ENCODE measurements at regions not wholly inside any gene's neighbourhood (a gene's known extent, or its start where the extent isn't known, plus 50 kb on each side); places are given as distances from the start of the nearest gene placed in this dataset.
A peak's percentile ranks its signal among the peaks of the same experiment; 100 is the strongest.

GRCh38 chr10:28250782-28251181 is 52.1 kb downstream of the MPP7 start:
- no peak for DNase-seq

GRCh38 chr10:28250358-28250757 is 52.5 kb downstream of the MPP7 start:
- DNase-seq, result no peak

GRCh38 chr10:28249512-28249911 is 53.4 kb downstream of the MPP7 start:
- no peak for DNase-seq

GRCh38 chr10:28248092-28248491 is 54.8 kb downstream of the MPP7 start:
- DNase-seq, result no peak

- no peak for DNase-seq
These were observed 56.8 kb downstream of the MPP7 start for GRCh38 chr10:28246023-28246422.

GRCh38 chr10:28243923-28244322 is 58.9 kb downstream of the MPP7 start:
- no peak for DNase-seq

- DNase-seq, result no peak
These were observed 60.2 kb downstream of the MPP7 start for GRCh38 chr10:28242555-28243204.

- DNase-seq, result peak; percentile 37 to 48
These were observed 61.0 kb downstream of the MPP7 start for GRCh38 chr10:28241741-28242399.

GRCh38 chr10:28240400-28240799 is 62.5 kb downstream of the MPP7 start:
- DNase-seq, result no peak

GRCh38 chr10:28236591-28236990 is 66.3 kb downstream of the MPP7 start:
- no peak for DNase-seq

GRCh38 chr10:28220811-28221210 is 82.1 kb downstream of the MPP7 start:
- DNase-seq, result no peak

- DNase-seq, result no peak
These were observed 83.6 kb downstream of the MPP7 start for GRCh38 chr10:28219251-28219650.

GRCh38 chr10:28217848-28218247 is 85.0 kb downstream of the MPP7 start:
- no peak for DNase-seq

- DNase-seq, result no peak
These were observed 86.9 kb downstream of the MPP7 start for GRCh38 chr10:28215930-28216329.

- no peak for DNase-seq
These were observed 88.6 kb downstream of the MPP7 start for GRCh38 chr10:28214219-28214618.

- DNase-seq, result no peak
These were observed 91.1 kb downstream of the MPP7 start for GRCh38 chr10:28211759-28212158.

GRCh38 chr10:28207799-28208198 is 95.1 kb downstream of the MPP7 start:
- no peak for DNase-seq

GRCh38 chr10:28202941-28203352 is 99.9 kb downstream of the MPP7 start:
- DNase-seq, result no peak

GRCh38 chr10:28201410-28202400 is 101.2 kb downstream of the MPP7 start:
- no peak for DNase-seq

- DNase-seq, result no peak
These were observed 102.1 kb downstream of the MPP7 start for GRCh38 chr10:28200775-28201174.

- DNase-seq, result no peak
These were observed 102.9 kb downstream of the MPP7 start for GRCh38 chr10:28199941-28200340.

- no peak for DNase-seq
These were observed 112.7 kb downstream of the MPP7 start for GRCh38 chr10:28190196-28190595.

- no peak for DNase-seq
These were observed 114.3 kb downstream of the MPP7 start for GRCh38 chr10:28188526-28188925.

Data from stimulated activated CD4-positive, alpha-beta T cell treated with anti-CD3 and anti-CD28 coated beads, Interleukin-2, amount 100 ng/mL, for 48 hours (primary cell).